ENCODE measurements at regions not wholly inside any gene's neighbourhood (a gene's known extent, or its start where the extent isn't known, plus 50 kb on each side); places are given as distances from the start of the nearest gene placed in this dataset.

DNA sequence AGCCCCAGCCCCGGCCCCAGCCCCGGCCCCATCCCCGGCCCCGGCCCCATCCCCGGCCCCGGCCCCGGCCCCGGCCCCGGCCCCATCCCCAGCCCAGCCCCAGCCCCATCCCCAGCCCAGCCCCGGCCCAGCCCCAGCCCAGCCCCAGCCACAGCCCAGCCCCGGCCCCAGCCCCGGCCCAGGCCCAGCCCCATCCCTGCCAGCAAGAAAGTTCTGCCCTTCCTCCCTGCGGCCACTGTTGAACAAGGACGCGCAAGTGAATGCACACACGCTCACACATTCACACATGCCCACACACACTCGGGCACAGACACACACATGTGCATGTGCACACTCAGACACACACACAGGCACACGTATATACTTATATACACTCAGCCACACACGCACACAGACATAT lies 287.0 kb downstream of the NDUFA10 start:
- TF ChIP-seq TAF1 (IDR thresholded peaks at IDR 0.05; ENCODE audit: borderline replicate concordance, insufficient read depth, low read length) (no peak), POLR2AphosphoS5 (IDR thresholded peaks at IDR 0.05; ENCODE audit: low read depth, low read length) (no peak), SIN3A (IDR thresholded peaks at IDR 0.05; ENCODE audit: borderline replicate concordance, insufficient read depth, low read length) (no peak), FOXP2 (optimal IDR thresholded peaks at IDR 0.05; ENCODE audit: borderline replicate concordance, extremely low read depth, extremely low read length, insufficient read depth) (no peak)
- TF ChIP-seq, protein P1, sequence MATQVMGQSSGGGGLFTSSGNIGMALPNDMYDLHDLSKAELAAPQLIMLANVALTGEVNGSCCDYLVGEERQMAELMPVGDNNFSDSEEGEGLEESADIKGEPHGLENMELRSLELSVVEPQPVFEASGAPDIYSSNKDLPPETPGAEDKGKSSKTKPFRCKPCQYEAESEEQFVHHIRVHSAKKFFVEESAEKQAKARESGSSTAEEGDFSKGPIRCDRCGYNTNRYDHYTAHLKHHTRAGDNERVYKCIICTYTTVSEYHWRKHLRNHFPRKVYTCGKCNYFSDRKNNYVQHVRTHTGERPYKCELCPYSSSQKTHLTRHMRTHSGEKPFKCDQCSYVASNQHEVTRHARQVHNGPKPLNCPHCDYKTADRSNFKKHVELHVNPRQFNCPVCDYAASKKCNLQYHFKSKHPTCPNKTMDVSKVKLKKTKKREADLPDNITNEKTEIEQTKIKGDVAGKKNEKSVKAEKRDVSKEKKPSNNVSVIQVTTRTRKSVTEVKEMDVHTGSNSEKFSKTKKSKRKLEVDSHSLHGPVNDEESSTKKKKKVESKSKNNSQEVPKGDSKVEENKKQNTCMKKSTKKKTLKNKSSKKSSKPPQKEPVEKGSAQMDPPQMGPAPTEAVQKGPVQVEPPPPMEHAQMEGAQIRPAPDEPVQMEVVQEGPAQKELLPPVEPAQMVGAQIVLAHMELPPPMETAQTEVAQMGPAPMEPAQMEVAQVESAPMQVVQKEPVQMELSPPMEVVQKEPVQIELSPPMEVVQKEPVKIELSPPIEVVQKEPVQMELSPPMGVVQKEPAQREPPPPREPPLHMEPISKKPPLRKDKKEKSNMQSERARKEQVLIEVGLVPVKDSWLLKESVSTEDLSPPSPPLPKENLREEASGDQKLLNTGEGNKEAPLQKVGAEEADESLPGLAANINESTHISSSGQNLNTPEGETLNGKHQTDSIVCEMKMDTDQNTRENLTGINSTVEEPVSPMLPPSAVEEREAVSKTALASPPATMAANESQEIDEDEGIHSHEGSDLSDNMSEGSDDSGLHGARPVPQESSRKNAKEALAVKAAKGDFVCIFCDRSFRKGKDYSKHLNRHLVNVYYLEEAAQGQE (IDR thresholded peaks at IDR 0.05; ENCODE audit: insufficient read depth in 1 of 2, low read depth in 2 of 2, low read length in 2 of 2) = no peak

DNA sequence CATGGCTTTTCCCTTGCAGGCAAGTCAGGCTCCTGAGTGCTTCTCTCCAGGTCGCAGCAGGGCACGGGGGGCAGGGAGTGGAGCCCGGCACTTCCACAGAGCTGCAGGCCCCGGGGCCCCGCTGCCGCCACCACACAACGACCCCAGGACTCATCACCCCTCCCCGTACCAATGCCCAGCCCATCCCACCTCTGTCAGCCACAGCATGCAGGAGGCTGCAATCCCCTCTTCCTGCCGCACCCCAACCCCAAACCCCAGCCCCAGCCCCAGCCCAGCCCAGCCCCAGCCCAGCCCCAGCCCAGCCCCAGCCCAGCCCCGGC lies 288.0 kb downstream of the NDUFA10 start:
- TF ChIP-seq SIN3A (IDR thresholded peaks at IDR 0.05; ENCODE audit: borderline replicate concordance, insufficient read depth, low read length) (no peak), FOXP2 (optimal IDR thresholded peaks at IDR 0.05; ENCODE audit: borderline replicate concordance, extremely low read depth, extremely low read length, insufficient read depth) (no peak), TAF1 (IDR thresholded peaks at IDR 0.05; ENCODE audit: borderline replicate concordance, insufficient read depth, low read length) (no peak), POLR2AphosphoS5 (IDR thresholded peaks at IDR 0.05; ENCODE audit: low read depth, low read length) (no peak)
- TF ChIP-seq, protein P1 (IDR thresholded peaks at IDR 0.05; ENCODE audit: insufficient read depth in 1 of 2, low read depth in 2 of 2, low read length in 2 of 2) = no peak

DNA sequence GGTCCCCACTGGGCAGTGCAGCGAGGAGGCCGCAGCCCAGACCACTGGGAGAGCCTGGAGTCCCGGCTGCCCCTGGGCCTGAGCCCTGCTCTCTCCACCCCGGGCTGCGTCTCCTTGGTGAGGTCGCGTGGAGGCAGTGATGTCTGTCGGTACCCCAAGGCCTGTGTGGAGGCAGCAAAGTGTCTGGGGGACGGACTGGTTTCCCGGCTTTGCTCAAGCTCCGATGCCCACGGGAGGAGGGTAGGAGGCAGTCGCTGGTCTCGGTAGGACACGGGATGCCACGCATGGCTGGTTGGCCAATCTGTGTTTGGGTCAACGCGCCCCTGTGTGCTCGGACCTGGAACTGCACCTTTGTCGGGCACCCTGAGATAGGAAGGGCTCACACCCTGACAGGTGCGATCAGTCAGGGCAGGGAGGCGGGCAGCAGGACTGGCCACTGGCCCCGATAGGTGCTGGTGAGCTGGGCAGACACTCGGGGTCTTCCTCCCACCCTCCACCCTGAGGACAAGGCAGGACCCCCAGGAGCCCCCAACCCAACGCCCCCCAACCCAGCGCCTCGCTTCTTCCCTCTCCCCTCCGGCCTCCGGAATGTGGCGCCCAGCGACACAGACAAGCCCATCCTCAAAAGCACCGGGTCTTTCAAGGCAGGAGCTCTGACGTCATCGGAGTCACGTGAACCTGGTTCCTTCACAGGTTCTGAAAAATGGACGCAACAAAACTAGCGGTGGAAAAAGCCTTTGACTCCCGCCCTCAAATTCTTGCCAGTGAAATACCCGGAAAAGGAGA lies 288.6 kb downstream of the NDUFA10 start:
- TF ChIP-seq, protein P1 (IDR thresholded peaks at IDR 0.05; ENCODE audit: insufficient read depth in 1 of 2, low read depth in 2 of 2, low read length in 2 of 2) = no peak
- TF ChIP-seq POLR2AphosphoS5 (IDR thresholded peaks at IDR 0.05; ENCODE audit: low read depth, low read length) (no peak), FOXP2 (optimal IDR thresholded peaks at IDR 0.05; ENCODE audit: borderline replicate concordance, extremely low read depth, extremely low read length, insufficient read depth) (no peak), TAF1 (IDR thresholded peaks at IDR 0.05; ENCODE audit: borderline replicate concordance, insufficient read depth, low read length) (no peak), SIN3A (IDR thresholded peaks at IDR 0.05; ENCODE audit: borderline replicate concordance, insufficient read depth, low read length) (no peak)

DNA sequence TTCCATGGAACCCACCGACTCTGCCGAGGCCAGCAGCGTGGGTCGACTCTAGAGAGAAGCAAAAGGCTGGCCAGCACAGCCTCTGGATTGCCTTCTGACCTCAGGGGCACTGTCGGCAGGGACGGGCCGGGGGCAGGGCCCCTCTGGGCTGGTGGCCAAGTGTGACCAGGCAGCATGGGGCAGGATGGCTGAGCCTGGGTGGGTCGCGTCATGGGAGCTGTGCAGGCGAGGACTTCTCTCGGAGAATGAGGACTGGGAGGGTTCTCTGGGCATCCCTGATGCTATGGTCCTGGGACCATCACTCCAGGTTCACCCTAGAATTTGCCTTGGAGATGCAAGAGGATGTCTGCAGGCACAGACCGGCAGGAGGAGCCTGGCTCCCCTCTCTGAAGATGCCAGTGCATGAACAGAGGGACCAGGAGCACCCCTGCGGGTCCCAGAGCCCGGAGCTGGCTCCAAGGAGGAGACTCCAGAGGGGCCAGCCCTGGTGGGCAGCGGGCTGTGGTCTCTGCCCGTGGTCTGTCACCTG lies 289.2 kb downstream of the NDUFA10 start:
- TF ChIP-seq SIN3A (IDR thresholded peaks at IDR 0.05; ENCODE audit: borderline replicate concordance, insufficient read depth, low read length) (no peak), TAF1 (IDR thresholded peaks at IDR 0.05; ENCODE audit: borderline replicate concordance, insufficient read depth, low read length) (no peak), POLR2AphosphoS5 (IDR thresholded peaks at IDR 0.05; ENCODE audit: low read depth, low read length) (no peak), FOXP2 (optimal IDR thresholded peaks at IDR 0.05; ENCODE audit: borderline replicate concordance, extremely low read depth, extremely low read length, insufficient read depth) (no peak)
- TF ChIP-seq, protein P1 (IDR thresholded peaks at IDR 0.05; ENCODE audit: insufficient read depth in 1 of 2, low read depth in 2 of 2, low read length in 2 of 2) = no peak
